ENCODE measurements at regions not wholly inside any gene's neighbourhood (a gene's known extent, or its start where the extent isn't known, plus 50 kb on each side); places are given as distances from the start of the nearest gene placed in this dataset.

DNA sequence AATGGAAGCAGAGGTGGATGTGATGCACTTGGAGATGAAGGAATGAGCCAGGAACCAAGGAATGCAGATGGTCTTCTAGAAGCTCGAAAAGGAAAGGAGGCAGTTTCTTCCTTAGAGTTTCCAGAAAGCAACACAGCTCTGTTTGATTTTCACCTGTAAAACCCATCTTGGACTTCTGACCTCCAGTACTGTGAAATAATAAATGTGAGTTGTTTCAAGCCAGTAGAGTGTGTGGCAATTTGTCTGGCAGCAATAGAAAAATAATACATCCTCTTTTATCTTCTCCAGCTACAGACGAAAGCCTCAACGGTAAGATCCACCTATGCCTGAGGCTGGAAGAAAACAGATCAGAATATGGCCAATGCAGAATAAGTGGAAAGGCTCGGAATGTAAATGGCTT, 199.7 kb downstream of the HINT1 start:
- POLR2A ChIA-PET: no interaction called here

DNA sequence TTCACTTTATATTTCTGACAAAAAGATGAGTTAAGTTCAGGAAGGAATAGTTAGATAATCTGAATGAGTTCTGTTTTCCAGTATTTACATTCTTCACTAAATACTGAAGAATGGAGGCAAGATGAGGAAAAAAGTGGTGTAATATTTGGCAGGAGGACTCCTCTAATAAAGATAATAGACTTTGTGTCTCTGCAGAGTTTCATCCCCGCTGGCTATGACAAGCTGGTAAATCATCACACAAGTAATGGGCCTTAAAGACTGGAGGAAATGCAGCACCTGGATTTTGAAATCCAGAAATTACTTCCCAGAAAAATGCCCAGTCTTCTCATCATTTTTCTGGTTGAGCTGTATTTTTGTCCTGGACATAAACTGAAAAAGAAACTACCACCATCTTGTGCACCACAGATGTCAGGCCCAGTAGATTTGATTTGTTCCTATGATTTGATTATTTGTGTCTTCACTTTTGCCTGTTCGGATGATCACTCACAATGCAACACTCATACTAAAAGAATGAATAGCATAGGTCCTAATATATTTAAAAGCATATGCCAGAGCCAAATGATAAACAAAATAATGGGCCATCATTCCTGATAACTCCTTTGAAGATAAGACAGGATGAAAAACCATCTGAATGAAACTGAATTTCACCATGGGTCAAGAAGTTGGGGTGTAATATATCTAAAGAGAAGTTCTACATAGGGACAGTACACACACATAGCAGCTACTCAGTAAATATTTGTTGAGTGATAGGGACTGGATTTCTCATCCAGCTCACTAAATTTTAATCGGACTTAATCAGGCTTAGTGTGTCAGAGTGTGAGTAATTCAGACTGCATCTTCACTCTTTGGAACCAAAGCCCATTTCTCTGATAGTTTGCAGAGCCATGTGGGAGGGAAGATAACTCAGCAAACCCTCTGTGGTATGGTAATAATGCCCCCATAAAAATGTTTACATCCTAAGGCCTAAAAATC, 200.5 kb downstream of the HINT1 start:
- CTCF ChIA-PET: no interaction called here
- POLR2A ChIA-PET: no interaction called here
- TF ChIP-seq, protein P1, sequence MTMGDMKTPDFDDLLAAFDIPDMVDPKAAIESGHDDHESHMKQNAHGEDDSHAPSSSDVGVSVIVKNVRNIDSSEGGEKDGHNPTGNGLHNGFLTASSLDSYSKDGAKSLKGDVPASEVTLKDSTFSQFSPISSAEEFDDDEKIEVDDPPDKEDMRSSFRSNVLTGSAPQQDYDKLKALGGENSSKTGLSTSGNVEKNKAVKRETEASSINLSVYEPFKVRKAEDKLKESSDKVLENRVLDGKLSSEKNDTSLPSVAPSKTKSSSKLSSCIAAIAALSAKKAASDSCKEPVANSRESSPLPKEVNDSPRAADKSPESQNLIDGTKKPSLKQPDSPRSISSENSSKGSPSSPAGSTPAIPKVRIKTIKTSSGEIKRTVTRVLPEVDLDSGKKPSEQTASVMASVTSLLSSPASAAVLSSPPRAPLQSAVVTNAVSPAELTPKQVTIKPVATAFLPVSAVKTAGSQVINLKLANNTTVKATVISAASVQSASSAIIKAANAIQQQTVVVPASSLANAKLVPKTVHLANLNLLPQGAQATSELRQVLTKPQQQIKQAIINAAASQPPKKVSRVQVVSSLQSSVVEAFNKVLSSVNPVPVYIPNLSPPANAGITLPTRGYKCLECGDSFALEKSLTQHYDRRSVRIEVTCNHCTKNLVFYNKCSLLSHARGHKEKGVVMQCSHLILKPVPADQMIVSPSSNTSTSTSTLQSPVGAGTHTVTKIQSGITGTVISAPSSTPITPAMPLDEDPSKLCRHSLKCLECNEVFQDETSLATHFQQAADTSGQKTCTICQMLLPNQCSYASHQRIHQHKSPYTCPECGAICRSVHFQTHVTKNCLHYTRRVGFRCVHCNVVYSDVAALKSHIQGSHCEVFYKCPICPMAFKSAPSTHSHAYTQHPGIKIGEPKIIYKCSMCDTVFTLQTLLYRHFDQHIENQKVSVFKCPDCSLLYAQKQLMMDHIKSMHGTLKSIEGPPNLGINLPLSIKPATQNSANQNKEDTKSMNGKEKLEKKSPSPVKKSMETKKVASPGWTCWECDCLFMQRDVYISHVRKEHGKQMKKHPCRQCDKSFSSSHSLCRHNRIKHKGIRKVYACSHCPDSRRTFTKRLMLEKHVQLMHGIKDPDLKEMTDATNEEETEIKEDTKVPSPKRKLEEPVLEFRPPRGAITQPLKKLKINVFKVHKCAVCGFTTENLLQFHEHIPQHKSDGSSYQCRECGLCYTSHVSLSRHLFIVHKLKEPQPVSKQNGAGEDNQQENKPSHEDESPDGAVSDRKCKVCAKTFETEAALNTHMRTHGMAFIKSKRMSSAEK (CRISPR knock-in tag; IDR thresholded peaks at IDR 0.05; ENCODE audit: borderline replicate concordance): no peak
- TF ChIP-seq GTF2I (CRISPR knock-in tag; conservative IDR thresholded peaks at IDR 0.05) (no peak), NR1H2 (CRISPR knock-in tag; IDR thresholded peaks at IDR 0.05) (no peak)
- TF ChIP-seq, protein P2, sequence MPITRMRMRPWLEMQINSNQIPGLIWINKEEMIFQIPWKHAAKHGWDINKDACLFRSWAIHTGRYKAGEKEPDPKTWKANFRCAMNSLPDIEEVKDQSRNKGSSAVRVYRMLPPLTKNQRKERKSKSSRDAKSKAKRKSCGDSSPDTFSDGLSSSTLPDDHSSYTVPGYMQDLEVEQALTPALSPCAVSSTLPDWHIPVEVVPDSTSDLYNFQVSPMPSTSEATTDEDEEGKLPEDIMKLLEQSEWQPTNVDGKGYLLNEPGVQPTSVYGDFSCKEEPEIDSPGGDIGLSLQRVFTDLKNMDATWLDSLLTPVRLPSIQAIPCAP (CRISPR knock-in tag; IDR thresholded peaks at IDR 0.05): no peak
- TF ChIP-seq, protein P3, sequence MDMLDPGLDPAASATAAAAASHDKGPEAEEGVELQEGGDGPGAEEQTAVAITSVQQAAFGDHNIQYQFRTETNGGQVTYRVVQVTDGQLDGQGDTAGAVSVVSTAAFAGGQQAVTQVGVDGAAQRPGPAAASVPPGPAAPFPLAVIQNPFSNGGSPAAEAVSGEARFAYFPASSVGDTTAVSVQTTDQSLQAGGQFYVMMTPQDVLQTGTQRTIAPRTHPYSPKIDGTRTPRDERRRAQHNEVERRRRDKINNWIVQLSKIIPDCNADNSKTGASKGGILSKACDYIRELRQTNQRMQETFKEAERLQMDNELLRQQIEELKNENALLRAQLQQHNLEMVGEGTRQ (CRISPR knock-in tag; IDR thresholded peaks at IDR 0.05): no peak
- TF ChIP-seq, protein P4, sequence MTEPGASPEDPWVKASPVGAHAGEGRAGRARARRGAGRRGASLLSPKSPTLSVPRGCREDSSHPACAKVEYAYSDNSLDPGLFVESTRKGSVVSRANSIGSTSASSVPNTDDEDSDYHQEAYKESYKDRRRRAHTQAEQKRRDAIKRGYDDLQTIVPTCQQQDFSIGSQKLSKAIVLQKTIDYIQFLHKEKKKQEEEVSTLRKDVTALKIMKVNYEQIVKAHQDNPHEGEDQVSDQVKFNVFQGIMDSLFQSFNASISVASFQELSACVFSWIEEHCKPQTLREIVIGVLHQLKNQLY (CRISPR knock-in tag; IDR thresholded peaks at IDR 0.05): no peak
- TF ChIP-seq, protein P5, sequence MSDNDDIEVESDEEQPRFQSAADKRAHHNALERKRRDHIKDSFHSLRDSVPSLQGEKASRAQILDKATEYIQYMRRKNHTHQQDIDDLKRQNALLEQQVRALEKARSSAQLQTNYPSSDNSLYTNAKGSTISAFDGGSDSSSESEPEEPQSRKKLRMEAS (CRISPR knock-in tag; IDR thresholded peaks at IDR 0.05): no peak

More for the DNA sequence above, 199.7 kb downstream of the HINT1 start:
- Mint-ChIP-seq H3K4me1 (peaks cover 13% of the 10 kb centered on the region), H3K4me3 (no peak overlapping the region), H3K27ac (no peak overlapping the region), H3K27me3 (ENCODE audit: low read depth) (no peaks in the 10 kb centered on the region), H3K9me3 (peaks cover 17% of the 10 kb centered on the region), H3K36me3 (peaks cover 10% of the 10 kb centered on the region)
- TF ChIP-seq, protein P5 (CRISPR knock-in tag; IDR thresholded peaks at IDR 0.05): no peak
- TF ChIP-seq, protein P6, sequence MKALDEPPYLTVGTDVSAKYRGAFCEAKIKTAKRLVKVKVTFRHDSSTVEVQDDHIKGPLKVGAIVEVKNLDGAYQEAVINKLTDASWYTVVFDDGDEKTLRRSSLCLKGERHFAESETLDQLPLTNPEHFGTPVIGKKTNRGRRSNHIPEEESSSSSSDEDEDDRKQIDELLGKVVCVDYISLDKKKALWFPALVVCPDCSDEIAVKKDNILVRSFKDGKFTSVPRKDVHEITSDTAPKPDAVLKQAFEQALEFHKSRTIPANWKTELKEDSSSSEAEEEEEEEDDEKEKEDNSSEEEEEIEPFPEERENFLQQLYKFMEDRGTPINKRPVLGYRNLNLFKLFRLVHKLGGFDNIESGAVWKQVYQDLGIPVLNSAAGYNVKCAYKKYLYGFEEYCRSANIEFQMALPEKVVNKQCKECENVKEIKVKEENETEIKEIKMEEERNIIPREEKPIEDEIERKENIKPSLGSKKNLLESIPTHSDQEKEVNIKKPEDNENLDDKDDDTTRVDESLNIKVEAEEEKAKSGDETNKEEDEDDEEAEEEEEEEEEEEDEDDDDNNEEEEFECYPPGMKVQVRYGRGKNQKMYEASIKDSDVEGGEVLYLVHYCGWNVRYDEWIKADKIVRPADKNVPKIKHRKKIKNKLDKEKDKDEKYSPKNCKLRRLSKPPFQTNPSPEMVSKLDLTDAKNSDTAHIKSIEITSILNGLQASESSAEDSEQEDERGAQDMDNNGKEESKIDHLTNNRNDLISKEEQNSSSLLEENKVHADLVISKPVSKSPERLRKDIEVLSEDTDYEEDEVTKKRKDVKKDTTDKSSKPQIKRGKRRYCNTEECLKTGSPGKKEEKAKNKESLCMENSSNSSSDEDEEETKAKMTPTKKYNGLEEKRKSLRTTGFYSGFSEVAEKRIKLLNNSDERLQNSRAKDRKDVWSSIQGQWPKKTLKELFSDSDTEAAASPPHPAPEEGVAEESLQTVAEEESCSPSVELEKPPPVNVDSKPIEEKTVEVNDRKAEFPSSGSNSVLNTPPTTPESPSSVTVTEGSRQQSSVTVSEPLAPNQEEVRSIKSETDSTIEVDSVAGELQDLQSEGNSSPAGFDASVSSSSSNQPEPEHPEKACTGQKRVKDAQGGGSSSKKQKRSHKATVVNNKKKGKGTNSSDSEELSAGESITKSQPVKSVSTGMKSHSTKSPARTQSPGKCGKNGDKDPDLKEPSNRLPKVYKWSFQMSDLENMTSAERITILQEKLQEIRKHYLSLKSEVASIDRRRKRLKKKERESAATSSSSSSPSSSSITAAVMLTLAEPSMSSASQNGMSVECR (CRISPR knock-in tag; IDR thresholded peaks at IDR 0.05; ENCODE audit: borderline replicate concordance): no peak
- TF ChIP-seq NFYB (CRISPR knock-in tag; conservative IDR thresholded peaks at IDR 0.05; ENCODE audit: low read depth): no peak
- TF ChIP-seq, protein P3 (CRISPR knock-in tag; IDR thresholded peaks at IDR 0.05): no peak
- TF ChIP-seq, protein P7, sequence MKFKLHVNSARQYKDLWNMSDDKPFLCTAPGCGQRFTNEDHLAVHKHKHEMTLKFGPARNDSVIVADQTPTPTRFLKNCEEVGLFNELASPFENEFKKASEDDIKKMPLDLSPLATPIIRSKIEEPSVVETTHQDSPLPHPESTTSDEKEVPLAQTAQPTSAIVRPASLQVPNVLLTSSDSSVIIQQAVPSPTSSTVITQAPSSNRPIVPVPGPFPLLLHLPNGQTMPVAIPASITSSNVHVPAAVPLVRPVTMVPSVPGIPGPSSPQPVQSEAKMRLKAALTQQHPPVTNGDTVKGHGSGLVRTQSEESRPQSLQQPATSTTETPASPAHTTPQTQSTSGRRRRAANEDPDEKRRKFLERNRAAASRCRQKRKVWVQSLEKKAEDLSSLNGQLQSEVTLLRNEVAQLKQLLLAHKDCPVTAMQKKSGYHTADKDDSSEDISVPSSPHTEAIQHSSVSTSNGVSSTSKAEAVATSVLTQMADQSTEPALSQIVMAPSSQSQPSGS (CRISPR knock-in tag; IDR thresholded peaks at IDR 0.05; ENCODE audit: borderline replicate concordance, low read depth): no peak
- TF ChIP-seq FOXJ3 (CRISPR knock-in tag; IDR thresholded peaks at IDR 0.05; ENCODE audit: borderline replicate concordance): no peak
- TF ChIP-seq NR1H2 (CRISPR knock-in tag; IDR thresholded peaks at IDR 0.05): no peak
- TF ChIP-seq NR3C1 (CRISPR knock-in tag; conservative IDR thresholded peaks at IDR 0.05; ENCODE audit: low read depth): no peak
- TF ChIP-seq ZNF317 (CRISPR knock-in tag; IDR thresholded peaks at IDR 0.05; ENCODE audit: borderline replicate concordance, low read depth): no peak
- no peak for TF ChIP-seq TP53 (CRISPR knock-in tag; IDR thresholded peaks at IDR 0.05)
- TF ChIP-seq ZNF138 (CRISPR knock-in tag; conservative IDR thresholded peaks at IDR 0.05): no peak
- TF ChIP-seq ESRRA (CRISPR knock-in tag; IDR thresholded peaks at IDR 0.05; ENCODE audit: borderline replicate concordance): no peak
- CTCF ChIA-PET: no interaction called here
- ATAC-seq (no peak), DNase-seq (ENCODE audit: low spot score) (no peak)

More for the DNA sequence above, 200.5 kb downstream of the HINT1 start:
- no peak overlapping the region for H3K4me3 Mint-ChIP-seq
- no peaks in the 10 kb centered on the region for H3K27me3 Mint-ChIP-seq (ENCODE audit: low read depth)
- H3K9me3 Mint-ChIP-seq: peaks cover 18% of the 10 kb centered on the region
- ATAC-seq: no peak
- H3K27ac Mint-ChIP-seq: no peak overlapping the region
- H3K36me3 Mint-ChIP-seq: peaks cover 10% of the 10 kb centered on the region
- H3K4me1 Mint-ChIP-seq: peaks cover 13% of the 10 kb centered on the region
- DNase-seq (ENCODE audit: low spot score): no peak
